CD1c-positive myeloid dendritic cell (primary cell): ENCODE measurements at regions not wholly inside any gene's neighbourhood (a gene's known extent, or its start where the extent isn't known, plus 50 kb on each side); places are given as distances from the start of the nearest gene placed in this dataset.
"Not testable (repeated sequence)": the region's sequence is repeated elsewhere in the genome, so short reads cannot be mapped to it uniquely, and the experiment has no call there.

Experiments
- DNase-seq: peaks from one replicate; pipeline ENCODE4 v3.0.0-alpha.2; 2016; ENCODE audit errors: extremely low spot score

DNA sequence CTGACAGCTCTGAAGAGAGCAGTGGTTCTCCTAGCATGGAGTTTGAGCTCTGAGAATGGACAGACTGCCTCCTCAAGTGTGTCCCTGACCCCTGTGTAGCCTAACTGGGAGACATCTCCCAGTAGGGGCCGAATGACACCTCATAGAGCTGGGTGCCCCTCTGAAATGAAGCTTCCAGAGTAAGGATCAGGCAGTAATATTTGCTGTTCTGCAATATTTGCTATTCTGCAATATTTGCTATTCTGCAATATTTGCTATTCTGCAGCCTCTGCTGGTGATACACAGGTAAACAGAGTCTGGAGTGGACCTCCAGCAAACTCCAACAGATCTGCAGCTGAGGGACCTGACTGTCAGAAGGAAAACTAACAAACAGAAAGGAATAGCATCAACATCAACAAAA, 105.5 kb downstream of the BUD13 start:
- DNase-seq: not testable (repeated sequence)

GRCh38 chr11:116666673-116667249, 106.0 kb downstream of the BUD13 start:
- DNase-seq: not testable (repeated sequence)

- no peak for DNase-seq
Observed at GRCh38 chr11:116665523-116665922, 107.3 kb downstream of the BUD13 start.

- no peak for DNase-seq
Observed at GRCh38 chr11:116661056-116661455, 111.7 kb downstream of the BUD13 start.

DNA sequence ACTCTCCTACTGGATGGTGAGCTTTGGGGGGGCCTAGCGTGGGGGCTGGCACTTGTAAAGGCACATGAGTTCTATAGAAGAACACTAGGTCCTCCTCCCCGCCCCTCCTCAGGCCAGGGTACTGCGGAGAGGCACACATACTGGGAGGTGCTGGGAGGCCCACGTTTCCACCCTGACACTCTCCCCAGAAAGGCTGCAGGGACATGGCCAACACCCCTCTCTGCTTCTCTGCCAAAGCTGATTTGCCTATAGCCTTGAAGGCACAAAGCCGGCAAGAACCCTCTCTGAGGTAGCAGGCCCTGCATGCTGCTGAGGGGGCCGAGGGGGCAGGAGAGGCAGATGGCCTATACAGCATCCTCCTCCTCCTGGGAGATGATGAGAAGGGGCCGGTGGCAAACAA, 112.8 kb downstream of the BUD13 start:
- no peak for DNase-seq

DNA sequence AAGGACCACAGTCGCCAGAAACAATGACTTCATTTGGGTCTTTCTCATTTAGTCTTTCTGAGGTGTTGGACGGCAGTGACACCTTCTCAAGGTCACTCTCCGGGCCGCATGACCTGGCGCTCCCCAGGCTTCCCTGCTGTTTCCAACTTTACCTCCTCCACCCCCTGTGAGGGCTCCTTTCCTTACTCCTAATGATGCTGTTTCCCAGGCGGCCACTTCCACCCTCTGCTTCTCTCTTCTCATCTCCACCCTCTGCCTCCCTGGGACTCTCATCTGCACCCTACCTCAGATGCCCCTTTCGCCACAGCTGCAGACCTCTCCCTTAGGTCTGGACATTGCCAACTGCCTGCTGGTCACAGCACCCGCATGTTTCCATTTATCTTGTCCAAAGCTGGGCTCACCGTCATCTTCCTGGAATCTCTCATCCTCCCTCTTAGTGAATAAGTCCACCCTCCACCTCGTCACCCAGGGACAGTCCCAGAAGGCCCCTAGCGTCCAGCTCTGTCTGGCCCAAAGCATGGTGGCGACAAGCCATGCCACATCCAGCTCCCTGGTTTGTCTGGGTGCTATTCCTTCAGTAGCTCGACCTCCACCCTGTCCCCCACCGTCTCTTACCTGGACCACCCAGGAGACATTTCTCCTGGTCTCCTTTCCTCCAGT, 113.8 kb downstream of the BUD13 start:
- no peak for DNase-seq

GRCh38 chr11:116657842-116658825, 114.7 kb downstream of the BUD13 start:
- DNase-seq: no peak

DNA sequence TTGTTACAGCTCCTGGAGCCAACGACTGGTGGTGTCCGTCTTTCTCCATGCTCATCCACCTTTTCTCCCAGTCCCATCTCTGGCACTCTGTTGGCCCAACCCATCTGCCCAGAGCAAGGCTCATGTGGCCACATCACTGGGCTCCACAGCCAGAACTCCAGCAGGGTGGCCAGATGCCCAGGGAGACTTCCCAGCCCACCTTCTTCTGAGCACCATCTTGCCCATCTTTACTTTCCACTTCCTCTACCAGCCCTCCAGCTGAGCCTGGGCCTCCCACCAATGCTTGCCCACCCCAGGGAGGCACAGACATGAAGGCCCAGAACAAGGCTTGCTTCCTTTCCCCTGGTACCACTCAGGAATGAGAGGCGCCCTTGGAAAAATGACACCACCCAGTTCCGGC, 116.8 kb downstream of the BUD13 start:
- no peak for DNase-seq

DNA sequence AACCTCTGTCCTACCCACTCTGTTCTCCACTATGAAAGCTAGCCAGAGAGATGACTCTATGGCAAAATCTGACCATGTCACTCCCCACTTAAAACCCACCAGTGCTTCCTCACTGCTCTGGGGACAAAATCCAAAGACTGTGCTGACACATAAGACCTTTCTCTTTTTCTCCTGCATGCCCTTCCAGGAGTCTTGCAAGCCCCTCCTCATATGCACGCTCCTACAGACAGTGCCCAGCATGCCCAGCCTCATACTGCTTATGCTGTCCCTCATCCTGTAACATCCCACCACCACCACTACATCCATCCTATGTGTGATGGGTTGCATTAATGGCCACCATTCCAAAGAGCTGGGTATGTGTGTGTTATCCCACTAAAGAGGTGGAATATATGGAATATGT, 118.3 kb downstream of the BUD13 start:
- DNase-seq: no peak

- DNase-seq: no peak
Observed at GRCh38 chr11:116653206-116653605, 119.6 kb downstream of the BUD13 start.

DNA sequence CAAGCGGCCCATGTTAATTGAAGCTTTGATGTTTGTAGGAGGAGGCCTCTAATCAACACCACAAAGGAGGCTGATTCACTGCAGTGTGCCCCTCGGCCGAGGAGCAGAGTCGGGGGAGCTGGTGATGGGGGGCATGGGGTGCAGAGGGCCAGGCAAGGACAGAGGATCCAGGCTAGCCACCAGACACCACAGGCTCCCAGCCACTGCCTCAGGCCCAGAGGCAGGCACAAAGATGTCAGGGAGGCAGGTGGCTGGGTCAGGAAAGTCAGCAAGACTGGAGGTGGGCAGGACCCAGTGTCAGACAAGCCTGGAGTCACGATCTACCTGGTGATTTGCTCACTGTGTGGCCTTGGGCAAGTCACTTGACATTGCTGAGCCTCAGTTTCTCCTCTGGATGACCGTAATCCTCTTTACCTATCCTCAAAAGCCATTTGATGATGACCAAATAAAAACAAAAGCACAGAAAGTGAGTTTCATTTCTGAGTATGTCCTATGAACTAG, 121.0 kb downstream of the BUD13 start:
- no peak for DNase-seq

- DNase-seq: no peak
Observed at GRCh38 chr11:116651098-116651736, 121.6 kb downstream of the BUD13 start.

DNA sequence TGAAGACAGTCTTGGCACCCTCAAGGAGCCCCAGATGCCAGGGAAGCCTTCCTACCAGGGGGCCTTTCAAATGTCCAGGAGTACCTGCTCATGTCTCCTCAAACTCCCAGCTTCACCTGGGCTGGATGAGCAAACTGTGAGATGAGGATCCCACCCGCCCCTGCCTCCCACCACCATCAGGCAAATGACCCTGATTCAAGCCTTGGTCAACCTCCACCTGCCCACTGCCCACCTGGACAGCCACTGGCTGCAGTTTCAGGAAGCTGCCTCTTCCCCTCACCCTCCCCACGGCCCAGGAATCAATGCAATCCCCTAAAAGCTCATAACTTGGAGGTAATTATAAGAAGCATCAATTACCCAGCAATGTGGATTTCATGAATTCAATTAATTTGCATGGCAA, 122.7 kb downstream of the BUD13 start:
- no peak for DNase-seq

DNA sequence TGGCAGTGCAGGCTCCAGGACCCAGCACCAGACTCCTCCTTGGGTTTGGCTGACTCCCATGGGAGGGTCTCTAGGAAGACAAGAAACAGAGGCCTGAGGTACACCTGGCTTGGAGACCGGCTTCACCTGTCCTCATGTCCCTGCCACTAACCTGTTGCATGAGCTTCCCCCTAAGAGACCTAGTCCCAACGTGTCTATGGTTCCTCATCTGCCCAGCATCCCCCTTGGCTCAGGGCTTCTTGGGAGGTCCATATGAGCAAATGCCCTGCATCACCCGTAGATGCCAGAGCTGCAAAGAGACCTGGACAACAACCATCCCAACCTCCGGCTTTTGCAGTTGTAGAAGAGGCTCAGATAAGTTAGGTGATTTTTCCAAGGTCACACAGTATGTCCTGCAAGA, 123.5 kb downstream of the BUD13 start:
- DNase-seq: no peak

- no peak for DNase-seq
Observed at GRCh38 chr11:116648247-116649174, 124.3 kb downstream of the BUD13 start.

GRCh38 chr11:116647305-116648080, 125.3 kb downstream of the BUD13 start:
- DNase-seq: no peak

DNA sequence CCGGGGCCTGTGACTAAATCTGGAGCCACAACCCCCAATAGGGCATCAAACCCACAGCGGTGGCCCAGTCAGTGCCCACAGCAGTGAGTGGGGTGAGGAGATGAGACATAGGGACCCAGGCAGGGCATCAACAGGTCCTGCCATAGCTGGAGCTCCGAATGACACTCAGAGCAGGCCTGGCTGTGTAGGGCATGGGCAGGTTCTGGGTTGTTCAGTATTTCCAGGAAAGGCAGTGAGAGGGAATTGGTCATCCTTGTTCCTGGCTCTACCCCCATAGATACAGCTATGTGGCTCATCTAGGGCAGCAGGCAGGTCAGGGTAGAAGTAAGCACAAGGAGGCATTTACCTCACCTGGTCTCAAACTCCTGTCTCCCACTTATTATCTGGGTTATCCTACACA, 126.6 kb downstream of the BUD13 start:
- no peak for DNase-seq

DNA sequence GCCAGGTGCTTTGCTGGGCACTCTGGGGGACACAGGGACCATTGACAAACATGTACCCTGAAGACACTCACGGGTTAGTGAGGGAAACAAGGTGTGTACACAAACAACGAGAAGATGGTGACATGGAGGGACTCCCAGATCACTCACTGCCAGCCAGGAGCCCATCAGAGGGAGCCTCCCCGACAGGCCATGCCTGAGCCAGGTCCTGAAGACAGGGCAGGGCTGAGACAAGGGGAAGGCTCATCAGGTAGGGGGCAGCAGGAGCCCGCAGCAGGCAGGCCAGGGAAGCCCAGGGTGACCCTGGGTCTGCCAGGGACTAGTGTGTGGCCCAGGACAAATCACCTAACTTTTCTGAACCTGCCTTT, 127.9 kb downstream of the BUD13 start:
- DNase-seq: no peak

DNA sequence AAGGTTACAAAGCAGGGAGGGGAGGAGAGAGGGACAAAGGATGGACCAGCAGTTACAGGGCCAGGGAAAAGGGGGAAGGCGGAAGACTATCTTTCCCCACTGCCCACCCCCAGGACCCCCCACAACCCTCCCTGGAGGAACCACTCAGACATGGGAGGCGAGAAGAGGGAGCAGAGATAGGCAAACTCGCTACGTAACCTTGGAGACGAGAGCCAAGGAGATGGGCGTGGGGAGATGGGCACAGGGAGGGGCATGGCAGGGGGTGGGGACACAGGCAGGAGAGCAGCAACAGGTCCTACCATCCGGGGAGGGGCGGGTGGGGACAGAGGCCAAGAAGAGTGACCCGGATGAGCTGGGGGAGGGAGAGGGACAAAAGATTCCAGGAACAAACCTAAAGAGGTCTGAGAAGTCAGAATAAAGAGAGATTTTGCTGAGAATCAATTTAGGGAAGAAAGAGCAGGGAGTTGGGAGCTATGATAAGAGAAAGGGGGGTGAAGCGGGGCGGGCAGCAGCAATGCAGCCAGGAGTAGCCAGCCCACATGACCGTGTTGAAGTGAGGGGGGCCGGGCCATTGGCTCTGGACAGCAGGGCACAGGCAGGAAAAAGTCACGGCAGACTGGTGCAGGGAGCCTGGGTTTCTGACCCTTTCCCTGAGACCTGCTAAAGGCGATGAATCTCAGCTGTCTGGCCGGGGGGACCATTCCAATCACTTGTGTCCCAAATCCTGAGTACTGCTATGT, 128.4 kb downstream of the BUD13 start:
- no peak for DNase-seq

- no peak for DNase-seq
Observed at GRCh38 chr11:116643521-116643920, 129.3 kb downstream of the BUD13 start.
